ENCODE measurements at regions not wholly inside any gene's neighbourhood (a gene's known extent, or its start where the extent isn't known, plus 50 kb on each side); places are given as distances from the start of the nearest gene placed in this dataset.

- Mint-ChIP-seq H3K9me3 (peaks cover 5% of the 10 kb centered on the region; the same call in 1 of the 2 replicates), H3K4me3 (no peak overlapping the region), H3K36me3 (no peaks in the 10 kb centered on the region), H3K4me1 (peaks cover 19% of the 10 kb centered on the region), H3K27ac (no peak overlapping the region), H3K27me3 (ENCODE audit: low read depth) (no peaks in the 10 kb centered on the region; the same call in 1 of the 2 replicates)
- ATAC-seq (no peak), DNase-seq (ENCODE audit: low spot score) (no peak)
- ChIA-PET POLR2A (no interaction called here), CTCF (no interaction called here)
- TF ChIP-seq TP53 (CRISPR knock-in tag; IDR thresholded peaks at IDR 0.05) = no peak
- no peak for TF ChIP-seq ZNF396 (CRISPR knock-in tag; IDR thresholded peaks at IDR 0.05; ENCODE audit: borderline replicate concordance)
- no peak for TF ChIP-seq EMX1 (CRISPR knock-in tag; IDR thresholded peaks at IDR 0.05)
- TF ChIP-seq ARID4B (CRISPR knock-in tag; IDR thresholded peaks at IDR 0.05; ENCODE audit: borderline replicate concordance) = no peak
- TF ChIP-seq CBFB (CRISPR knock-in tag; IDR thresholded peaks at IDR 0.05; ENCODE audit: low read depth) = no peak
- TF ChIP-seq MXD4 (CRISPR knock-in tag; IDR thresholded peaks at IDR 0.05; ENCODE audit: borderline replicate concordance) = no peak
- no peak for TF ChIP-seq ERG (CRISPR knock-in tag; IDR thresholded peaks at IDR 0.05)
- TF ChIP-seq, protein P1, sequence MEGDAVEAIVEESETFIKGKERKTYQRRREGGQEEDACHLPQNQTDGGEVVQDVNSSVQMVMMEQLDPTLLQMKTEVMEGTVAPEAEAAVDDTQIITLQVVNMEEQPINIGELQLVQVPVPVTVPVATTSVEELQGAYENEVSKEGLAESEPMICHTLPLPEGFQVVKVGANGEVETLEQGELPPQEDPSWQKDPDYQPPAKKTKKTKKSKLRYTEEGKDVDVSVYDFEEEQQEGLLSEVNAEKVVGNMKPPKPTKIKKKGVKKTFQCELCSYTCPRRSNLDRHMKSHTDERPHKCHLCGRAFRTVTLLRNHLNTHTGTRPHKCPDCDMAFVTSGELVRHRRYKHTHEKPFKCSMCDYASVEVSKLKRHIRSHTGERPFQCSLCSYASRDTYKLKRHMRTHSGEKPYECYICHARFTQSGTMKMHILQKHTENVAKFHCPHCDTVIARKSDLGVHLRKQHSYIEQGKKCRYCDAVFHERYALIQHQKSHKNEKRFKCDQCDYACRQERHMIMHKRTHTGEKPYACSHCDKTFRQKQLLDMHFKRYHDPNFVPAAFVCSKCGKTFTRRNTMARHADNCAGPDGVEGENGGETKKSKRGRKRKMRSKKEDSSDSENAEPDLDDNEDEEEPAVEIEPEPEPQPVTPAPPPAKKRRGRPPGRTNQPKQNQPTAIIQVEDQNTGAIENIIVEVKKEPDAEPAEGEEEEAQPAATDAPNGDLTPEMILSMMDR (IDR thresholded peaks at IDR 0.05) = no peak
- no peak for TF ChIP-seq ZMAT4 (CRISPR knock-in tag; IDR thresholded peaks at IDR 0.05)
- no peak for TF ChIP-seq ZNF671 (CRISPR knock-in tag; IDR thresholded peaks at IDR 0.05)
Measured at GRCh38 chrX:78493180-78493579, 165.8 kb upstream of the CYSLTR1 start.

GRCh38 chrX:78476701-78477100 lies 149.3 kb upstream of the CYSLTR1 start:
- Mint-ChIP-seq H3K9me3 (peaks cover 22% of the 10 kb centered on the region), H3K36me3 (peaks cover 12% of the 10 kb centered on the region), H3K27me3 (ENCODE audit: low read depth) (no peaks in the 10 kb centered on the region), H3K27ac (no peak overlapping the region), H3K4me3 (no peak overlapping the region), H3K4me1 (no peaks in the 10 kb centered on the region)
- CTCF ChIA-PET = no interaction called here
- POLR2A ChIA-PET = no interaction called here
- ATAC-seq = no peak
- TF ChIP-seq ZBTB43 (CRISPR knock-in tag; IDR thresholded peaks at IDR 0.05) (no peak), MXD4 (CRISPR knock-in tag; IDR thresholded peaks at IDR 0.05; ENCODE audit: borderline replicate concordance) (no peak), ZNF219 (CRISPR knock-in tag; IDR thresholded peaks at IDR 0.05; ENCODE audit: borderline replicate concordance) (no peak), ZNF232 (CRISPR knock-in tag; IDR thresholded peaks at IDR 0.05) (no peak), SOX15 (CRISPR knock-in tag; IDR thresholded peaks at IDR 0.05) (no peak), NFATC4 (CRISPR knock-in tag; IDR thresholded peaks at IDR 0.05) (no peak), USF2 (CRISPR knock-in tag; IDR thresholded peaks at IDR 0.05) (no peak), CREB1 (CRISPR knock-in tag; IDR thresholded peaks at IDR 0.05) (no peak), GABPB1 (CRISPR knock-in tag; IDR thresholded peaks at IDR 0.05) (no peak), ATF3 (CRISPR knock-in tag; conservative IDR thresholded peaks at IDR 0.05) (no peak), ZMAT4 (CRISPR knock-in tag; IDR thresholded peaks at IDR 0.05) (no peak), GRHL2 (CRISPR knock-in tag; IDR thresholded peaks at IDR 0.05; ENCODE audit: insufficient replicate concordance, severe bottlenecking) (no peak)
- TF ChIP-seq, protein P2, sequence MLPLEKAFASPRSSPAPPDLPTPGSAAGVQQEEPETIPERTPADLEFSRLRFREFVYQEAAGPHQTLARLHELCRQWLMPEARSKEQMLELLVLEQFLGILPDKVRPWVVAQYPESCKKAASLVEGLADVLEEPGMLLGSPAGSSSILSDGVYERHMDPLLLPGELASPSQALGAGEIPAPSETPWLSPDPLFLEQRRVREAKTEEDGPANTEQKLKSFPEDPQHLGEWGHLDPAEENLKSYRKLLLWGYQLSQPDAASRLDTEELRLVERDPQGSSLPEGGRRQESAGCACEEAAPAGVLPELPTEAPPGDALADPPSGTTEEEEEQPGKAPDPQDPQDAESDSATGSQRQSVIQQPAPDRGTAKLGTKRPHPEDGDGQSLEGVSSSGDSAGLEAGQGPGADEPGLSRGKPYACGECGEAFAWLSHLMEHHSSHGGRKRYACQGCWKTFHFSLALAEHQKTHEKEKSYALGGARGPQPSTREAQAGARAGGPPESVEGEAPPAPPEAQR (CRISPR knock-in tag; IDR thresholded peaks at IDR 0.05) = no peak
- no peak for DNase-seq (ENCODE audit: low spot score)
